DMS114 treated with DMSO at 0.1 percent for 48 hours (cell line): ENCODE measurements at regions not wholly inside any gene's neighbourhood (a gene's known extent, or its start where the extent isn't known, plus 50 kb on each side); places are given as distances from the start of the nearest gene placed in this dataset.

ENCODE experiments used
- DNase-seq: peaks from one replicate; lab custom pipeline; 2025; ENCODE audit not compliant: unreplicated experiment; lab: John Stamatoyannopoulos, UW

DNA sequence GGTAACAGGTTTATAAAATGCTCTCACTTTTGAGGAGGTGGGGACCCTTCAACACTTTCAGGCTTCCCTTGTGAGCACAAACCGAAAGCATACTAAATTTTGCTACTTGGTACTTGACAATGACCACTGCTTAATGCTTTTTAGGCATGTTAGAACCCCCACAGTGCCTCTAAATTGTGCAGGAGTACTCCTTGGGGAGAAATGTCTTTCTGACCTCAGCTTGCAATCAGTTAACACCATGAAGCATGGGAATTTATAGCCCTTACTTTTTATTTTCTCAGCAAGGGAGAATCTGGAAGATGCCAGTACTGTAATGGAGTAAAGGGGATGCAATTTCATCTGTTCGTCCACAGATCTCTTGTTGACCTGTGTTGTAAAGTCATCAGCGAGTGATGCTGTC lies 308.9 kb upstream of the TBC1D5 start:
- no peak for DNase-seq

GRCh38 chr3:18049096-18049495 lies 306.7 kb upstream of the TBC1D5 start:
- no peak for DNase-seq

DNA sequence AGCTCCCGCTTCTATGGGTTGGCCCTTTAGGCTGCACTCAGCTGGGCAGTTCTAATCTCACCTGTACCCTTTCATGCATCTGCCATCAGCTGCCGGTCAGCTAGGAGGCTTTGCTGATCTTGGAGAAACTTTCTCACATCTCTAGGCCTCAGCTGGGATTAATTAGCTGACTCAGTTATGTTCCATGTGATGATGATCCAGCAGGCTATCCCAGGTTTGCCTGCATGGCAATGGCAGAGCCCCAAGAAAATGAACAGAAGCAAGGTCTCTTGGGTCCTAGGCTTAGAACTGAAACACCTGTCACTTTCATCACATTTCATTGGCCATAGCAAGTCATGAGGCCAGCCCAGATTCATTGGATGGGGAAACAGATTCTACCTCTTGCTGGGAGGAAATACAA lies 304.6 kb upstream of the TBC1D5 start:
- no peak for DNase-seq

- no peak for DNase-seq
These were observed 303.9 kb upstream of the TBC1D5 start for GRCh38 chr3:18046131-18046915.

DNA sequence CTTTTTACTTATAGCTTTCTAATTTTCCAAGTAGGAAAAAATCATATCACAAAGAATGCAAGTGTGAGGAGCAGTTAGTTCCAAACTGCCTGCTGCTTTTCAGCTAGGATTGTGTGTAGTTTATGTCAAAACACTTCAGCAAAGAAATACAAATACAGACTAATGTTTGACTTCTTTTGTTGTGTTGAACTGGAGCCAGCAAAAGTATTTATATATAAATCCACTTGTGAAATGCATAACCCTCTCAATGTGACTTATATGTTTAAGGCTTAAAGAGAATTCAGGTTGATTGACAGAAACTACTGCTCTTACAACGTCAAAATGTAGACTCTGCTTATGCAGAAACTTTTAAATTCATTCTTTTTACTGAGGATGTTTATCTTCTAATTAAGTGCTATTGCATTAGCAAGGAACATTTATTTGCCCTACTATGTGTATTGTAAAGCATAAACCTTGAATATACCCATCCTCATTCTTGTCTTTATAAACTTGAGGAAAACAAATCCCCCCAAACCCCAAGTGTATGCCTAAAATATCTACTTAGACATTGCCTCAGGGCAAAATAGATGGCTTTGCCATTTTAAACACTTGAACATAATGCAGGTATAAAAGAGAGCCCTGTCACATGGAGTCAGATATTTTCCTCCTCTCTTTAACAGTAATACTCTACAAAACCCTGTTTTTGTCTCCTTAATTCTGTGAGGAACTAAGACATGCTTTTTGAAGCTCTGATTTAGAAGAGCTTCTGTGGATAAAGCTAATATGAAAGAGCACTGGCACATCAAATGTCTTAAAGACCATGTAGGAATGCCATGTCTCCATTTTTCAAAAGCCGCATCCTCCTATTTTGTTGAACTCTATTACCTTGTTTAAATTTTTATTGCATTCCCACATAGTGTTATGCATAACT lies 302.8 kb upstream of the TBC1D5 start:
- DNase-seq = no peak

GRCh38 chr3:18044191-18044590 lies 301.8 kb upstream of the TBC1D5 start:
- no peak for DNase-seq

DNA sequence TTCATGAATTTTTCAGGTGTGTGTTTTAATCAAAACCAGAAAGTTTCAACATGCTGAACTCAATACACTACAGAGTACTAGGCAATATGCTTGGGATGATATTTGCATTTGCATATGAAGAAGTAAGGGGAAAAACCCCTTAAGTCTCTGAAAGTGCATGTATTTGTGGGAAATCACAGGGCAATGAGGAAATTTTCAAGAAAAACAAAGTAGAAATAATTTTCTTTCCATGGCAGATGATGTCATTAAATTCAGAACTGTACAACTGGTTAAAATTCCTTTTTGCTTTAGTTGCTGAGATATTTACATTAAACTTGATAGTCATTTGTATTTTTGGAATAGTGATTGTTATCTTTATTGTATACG lies 294.0 kb upstream of the TBC1D5 start:
- no peak for DNase-seq

GRCh38 chr3:18035641-18036449 lies 293.4 kb upstream of the TBC1D5 start:
- DNase-seq = no peak

DNA sequence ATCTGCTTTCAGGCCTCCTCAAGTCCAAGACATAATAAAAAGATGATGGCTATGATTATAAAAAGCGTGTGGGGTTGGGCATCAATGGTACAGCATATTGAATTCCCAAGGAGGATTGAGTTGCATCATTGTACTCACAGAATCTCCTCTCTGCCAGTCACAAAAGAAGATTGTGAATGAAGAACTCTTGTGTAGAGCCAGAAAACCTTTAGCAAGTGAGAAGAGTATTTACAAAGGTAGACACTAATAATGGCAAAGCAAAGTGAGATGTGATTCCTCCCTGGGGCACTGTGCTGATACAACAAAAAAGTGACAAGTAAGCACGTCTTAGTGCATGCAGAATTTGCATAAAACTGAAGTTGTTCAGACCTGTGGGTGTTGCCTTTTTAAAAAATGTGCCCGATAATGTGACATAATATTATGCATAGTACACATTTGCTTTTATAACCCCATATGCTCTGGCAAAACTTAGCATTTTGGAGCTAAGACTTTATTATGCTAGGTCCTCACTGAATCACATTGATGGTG lies 291.2 kb upstream of the TBC1D5 start:
- no peak for DNase-seq

GRCh38 chr3:18030371-18030870 lies 288.0 kb upstream of the TBC1D5 start:
- no peak for DNase-seq

GRCh38 chr3:18027161-18027939 lies 284.9 kb upstream of the TBC1D5 start:
- no peak for DNase-seq

- no peak for DNase-seq
These were observed 282.3 kb upstream of the TBC1D5 start for GRCh38 chr3:18024715-18025114.

GRCh38 chr3:18019161-18019495 lies 276.7 kb upstream of the TBC1D5 start:
- no peak for DNase-seq

DNA sequence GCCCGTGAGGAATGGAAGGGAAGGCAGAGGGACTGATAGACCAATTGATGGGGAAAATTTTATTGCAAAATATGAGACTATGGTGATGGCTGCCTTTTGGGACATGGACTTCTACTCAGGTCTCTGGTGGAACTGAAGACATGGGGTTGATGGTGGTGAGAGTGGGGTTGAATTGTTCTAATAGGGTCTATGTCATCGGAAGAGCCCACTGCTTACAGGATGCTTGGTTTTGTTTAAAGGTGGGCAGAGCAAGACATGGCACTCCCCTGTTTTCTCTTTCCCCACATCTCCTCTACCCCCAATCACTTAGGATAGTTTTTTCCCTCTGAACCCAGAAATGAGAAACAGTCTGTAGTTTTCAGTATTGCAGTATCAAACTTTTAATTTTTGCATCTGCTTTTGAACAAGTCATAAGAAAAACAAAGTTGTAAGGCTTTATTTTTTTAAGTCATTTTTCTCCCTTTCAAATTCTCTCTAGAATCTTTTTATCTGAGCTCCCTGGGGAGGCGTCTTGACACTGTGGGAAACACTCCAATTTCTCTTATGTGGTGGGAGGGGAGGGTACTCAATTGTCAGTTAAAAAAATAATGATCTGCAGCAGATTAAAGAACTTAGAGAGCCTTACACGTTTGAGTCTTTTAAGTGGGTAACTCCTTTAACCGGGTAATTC lies 276.2 kb upstream of the TBC1D5 start:
- no peak for DNase-seq

DNA sequence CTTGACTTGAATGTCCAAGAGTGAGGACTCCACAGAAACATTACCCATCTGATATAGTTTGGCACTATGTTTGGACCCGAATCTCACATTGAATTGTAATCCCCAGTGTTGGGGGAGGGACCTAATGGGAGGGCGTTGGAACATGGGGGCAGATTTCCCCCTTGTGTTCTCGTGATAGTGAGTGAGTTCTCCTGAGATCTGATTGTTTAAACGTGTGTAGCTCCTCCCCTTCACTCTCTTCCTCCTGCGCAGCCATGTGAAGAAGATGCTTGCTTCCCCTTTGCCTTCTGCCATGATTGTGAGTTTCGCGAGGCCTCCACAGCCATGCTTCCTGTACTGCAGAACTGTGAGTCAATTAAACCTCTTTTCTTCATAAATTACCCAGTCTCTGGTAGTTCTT lies 273.9 kb upstream of the TBC1D5 start:
- DNase-seq = no peak

- no peak for DNase-seq
These were observed 270.5 kb upstream of the TBC1D5 start for GRCh38 chr3:18012933-18013332.

DNA sequence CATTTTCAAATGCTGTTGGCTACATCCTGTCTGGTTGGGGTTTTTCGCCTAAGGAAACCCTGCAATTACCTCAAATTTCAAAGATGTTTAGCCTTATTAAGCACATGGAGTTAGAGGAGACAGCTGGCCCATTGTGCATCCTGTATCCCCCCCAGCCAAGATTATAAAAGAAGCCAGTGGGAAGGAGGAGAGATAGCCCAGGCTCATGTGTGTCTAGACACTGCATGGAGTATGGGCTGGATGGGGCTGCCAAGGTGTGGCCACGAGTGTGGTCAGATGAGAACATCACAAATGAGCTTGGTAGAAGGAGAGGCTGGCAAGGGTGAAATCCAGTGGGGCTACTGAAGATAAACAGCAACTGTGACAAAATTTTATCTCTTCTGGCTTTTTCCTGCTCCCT lies 270.0 kb upstream of the TBC1D5 start:
- no peak for DNase-seq

DNA sequence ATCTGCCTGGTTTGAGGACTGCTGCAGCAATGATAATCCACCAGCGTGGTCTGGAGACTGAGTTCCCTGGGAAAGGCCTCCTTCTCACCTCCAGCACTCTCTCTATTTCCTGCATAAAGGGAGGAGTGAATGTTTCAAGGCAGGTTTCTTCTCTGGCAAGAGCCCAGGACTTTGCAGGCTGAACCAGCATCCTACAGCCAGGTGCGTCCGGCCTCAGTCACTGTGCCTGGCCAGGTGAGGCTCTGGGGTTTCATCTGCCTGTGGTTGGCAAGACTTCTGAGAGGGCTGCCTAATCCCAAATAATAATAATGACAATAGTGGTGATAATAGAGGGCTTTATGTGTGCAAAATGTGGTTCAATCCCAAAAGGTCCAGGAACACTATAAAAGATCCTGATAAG lies 269.0 kb upstream of the TBC1D5 start:
- no peak for DNase-seq

DNA sequence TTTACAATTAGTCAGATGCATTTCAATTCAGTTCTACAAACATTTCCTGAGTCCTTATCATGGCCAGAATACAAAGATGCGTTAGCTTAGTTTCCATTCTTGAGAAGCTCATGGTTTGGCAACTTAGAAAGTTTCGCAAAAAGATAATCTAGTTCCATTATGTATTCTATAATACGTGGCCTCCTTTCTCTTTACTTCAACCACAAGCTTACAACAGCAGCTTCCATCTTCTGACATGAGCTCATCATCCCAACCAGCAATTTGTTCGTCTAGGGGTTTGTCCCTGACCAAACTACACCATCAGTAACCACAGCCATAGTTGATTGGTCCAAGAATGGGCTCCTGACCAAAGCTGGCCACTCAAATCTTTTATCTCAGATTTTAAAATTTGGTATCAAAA lies 267.6 kb upstream of the TBC1D5 start:
- DNase-seq = no peak
